HG03354 (cell line): ENCODE measurements at regions not wholly inside any gene's neighbourhood (a gene's known extent, or its start where the extent isn't known, plus 50 kb on each side); places are given as distances from the start of the nearest gene placed in this dataset.

Experiments
- ATAC-seq: cut with Tn5 transposase; IDR thresholded peaks from one replicate; pipeline ENCODE4 v1.9.1; 2021; ENCODE audit warnings: mild to moderate bottlenecking; ENCODE audit not compliant: unreplicated experiment, poor library complexity, severe bottlenecking

DNA sequence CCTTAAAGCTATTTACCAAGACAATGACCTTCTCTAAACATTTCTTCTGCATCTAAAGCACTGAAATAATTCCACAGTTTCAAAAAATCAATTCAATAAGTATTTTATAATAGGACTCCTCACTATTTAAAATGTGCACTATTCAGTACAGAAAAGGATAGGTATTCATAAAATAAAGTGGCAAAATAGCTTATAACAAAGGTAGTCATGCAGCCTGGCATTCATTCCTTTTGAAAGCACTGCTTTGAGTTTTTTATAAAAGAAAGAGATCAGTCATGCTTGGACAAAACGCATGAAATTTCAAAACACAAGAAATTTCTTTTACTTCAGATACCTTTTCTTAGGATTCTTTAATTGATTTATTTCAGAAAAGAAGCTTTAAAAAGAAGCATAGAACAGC is 689.7 kb upstream of the PHF14 start:
- no peak for ATAC-seq

DNA sequence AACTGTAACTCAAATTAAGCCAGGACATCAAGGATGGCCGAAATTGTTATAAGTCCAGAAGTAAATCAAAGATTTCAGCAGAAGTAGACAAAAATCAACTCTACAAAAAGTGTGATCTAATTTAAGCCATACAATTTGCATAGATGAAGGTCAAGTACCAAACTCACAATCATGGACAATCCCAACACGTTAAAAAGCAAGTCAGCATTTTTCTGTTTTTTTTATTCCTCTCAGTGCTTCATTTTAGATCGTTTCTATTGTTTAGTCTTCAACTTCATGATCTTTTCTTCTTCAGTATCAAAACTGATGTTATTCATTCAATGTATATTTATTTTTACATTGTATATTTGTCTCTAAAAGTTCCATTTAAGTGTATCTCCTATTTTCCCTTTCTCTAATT is 674.3 kb upstream of the PHF14 start:
- ATAC-seq: no peak

GRCh38 chr7:10300577-10300976 is 673.1 kb upstream of the PHF14 start:
- ATAC-seq: no peak

GRCh38 chr7:10308276-10308675 is 665.4 kb upstream of the PHF14 start:
- no peak for ATAC-seq

GRCh38 chr7:10312942-10313341 is 660.7 kb upstream of the PHF14 start:
- ATAC-seq: no peak

DNA sequence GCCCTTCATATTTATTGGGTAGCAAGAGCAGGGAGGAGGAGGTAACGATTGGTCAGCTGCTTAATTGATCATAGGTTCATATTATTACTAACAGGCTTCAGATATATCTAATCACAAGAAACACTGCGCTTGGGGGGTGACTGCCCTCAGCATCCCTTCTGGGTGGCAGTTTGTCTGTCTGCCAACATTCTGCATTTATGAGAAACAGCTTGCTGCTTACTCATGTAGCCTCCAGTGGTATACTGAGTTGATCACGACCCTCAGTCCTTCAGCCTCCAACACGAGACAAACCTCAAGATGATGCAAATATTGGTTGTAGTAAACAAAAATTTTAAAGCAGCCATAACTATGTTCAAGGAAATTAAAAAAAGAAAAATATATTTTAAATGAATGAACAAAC is 657.8 kb upstream of the PHF14 start:
- ATAC-seq: no peak

GRCh38 chr7:10316488-10316887 is 657.2 kb upstream of the PHF14 start:
- no peak for ATAC-seq

- no peak for ATAC-seq
Observed at GRCh38 chr7:10325395-10325794, 648.3 kb upstream of the PHF14 start.

- ATAC-seq: no peak
Observed at GRCh38 chr7:10343108-10343507, 630.6 kb upstream of the PHF14 start.

DNA sequence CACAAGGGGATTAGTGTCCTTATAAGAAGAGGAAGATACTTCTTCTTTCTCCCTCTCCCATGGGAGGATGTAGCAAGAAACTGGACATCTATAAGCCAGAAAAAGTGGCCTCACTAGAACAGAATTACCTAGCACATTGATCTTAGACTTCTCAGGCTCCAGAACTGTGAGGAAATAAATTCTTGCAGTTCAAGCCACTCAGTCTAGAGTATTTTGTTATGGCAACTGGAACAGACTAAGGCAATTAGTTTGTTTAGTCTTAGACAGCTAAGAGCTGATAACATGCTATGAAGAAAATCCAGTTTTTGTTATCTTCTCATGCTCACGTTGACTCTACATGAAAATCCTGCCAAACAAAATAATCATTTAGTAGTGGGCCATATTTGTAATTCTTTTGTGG is 627.6 kb upstream of the PHF14 start:
- no peak for ATAC-seq

DNA sequence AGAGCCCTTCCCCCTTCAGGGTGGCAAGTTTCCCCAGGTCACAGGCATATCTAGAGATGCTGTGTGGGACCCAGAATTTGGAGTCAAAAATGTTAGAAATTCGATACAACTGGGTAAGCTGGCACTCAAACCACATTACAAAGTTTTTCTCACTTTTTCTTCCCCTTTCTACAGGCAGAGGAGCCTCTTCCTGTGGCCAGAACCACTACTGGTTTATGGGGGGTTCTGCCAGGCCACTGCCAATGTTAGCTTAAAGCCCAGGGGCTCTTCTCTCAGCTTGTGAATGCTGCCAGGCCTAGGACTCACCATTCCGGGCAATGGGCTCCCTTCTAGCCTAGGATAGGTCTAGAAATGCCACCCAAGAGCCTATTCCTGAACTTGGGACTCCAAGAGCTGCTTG is 617.9 kb upstream of the PHF14 start:
- ATAC-seq: no peak

- ATAC-seq: no peak
Observed at GRCh38 chr7:10360050-10360449, 613.6 kb upstream of the PHF14 start.

DNA sequence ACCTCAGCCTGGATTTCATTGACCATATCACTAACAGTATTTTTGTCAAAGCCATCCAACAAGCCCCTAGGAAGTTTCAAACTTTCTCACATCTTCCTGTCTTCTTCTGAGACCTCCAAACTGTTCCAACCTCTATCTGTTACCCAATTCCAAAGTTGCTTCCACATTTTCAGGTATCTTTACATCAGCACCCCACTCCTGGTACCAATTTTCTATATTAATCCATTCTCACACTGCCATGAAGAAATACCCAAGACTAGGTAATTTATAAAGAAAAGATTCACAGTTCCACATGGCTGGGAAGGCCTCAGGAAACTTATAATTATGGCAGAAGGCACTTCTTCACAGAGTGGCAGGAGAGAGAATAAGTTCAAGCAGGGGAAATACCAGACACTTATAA is 571.9 kb upstream of the PHF14 start:
- ATAC-seq: no peak

GRCh38 chr7:10412422-10413019 is 561.2 kb upstream of the PHF14 start:
- ATAC-seq: peak; percentile 87

GRCh38 chr7:10418985-10419384 is 554.7 kb upstream of the PHF14 start:
- ATAC-seq: no peak

- ATAC-seq: no peak
Observed at GRCh38 chr7:10429031-10429430, 544.6 kb upstream of the PHF14 start.

- ATAC-seq: no peak
Observed at GRCh38 chr7:10429511-10429910, 544.2 kb upstream of the PHF14 start.

GRCh38 chr7:10436302-10436701 is 537.4 kb upstream of the PHF14 start:
- ATAC-seq: no peak

- no peak for ATAC-seq
Observed at GRCh38 chr7:10439027-10439426, 534.6 kb upstream of the PHF14 start.

DNA sequence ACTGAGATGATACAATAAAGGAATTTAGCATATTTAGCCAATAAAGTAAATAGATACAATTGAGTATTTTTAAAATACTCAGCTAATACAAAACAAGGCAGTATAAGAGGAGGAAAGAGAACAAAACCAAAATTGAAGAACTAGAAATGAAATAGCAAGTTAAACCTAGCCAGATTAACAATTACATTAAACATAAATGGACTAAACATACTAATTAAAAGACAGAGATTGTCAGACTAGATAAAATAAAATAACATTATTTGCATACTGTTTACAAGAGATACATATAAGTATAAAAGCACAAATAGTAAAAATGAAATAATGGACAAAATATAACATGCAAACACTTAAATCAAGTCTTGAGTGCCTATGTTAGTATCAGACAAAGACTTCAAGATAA is 517.7 kb upstream of the PHF14 start:
- ATAC-seq: no peak

GRCh38 chr7:10460474-10460873 is 513.2 kb upstream of the PHF14 start:
- ATAC-seq: no peak

- no peak for ATAC-seq
Observed at GRCh38 chr7:10463701-10464100, 510.0 kb upstream of the PHF14 start.
